CD4-positive, alpha-beta T cell treated with Interferon alpha-2 for 1 hour (primary cell): ENCODE measurements at regions not wholly inside any gene's neighbourhood (a gene's known extent, or its start where the extent isn't known, plus 50 kb on each side); places are given as distances from the start of the nearest gene placed in this dataset.
A peak's percentile ranks its signal among the peaks of the same experiment; 100 is the strongest.
"Not testable (repeated sequence)": the region's sequence is repeated elsewhere in the genome, so short reads cannot be mapped to it uniquely, and the experiment has no call there.

Experiments used
- DNase-seq, 2 donors: peaks; one replicate each; pipeline ENCODE4 v3.0.0-alpha.2; 2020 to 2022

DNA sequence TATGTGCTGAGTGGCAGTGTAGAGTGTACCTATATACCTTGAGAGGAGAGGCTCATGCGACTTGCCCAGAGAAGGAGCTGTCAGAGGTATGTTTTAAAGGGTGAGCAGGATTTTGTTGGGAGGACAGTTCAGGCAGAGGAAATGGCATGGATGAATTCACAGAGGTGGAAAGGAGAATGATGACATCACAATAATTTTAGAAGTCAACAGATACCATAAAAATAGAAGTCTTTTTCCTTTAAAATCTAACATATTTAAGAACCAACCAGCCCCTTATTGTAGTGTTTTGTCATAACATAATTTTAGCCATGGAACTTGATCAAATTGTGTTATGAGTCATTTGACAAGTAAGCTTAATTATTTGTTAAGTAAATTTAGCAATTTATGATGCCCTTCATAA is 538.1 kb upstream of the GYPC start:
- no peak for DNase-seq

- no peak for DNase-seq
These were observed 510.2 kb upstream of the GYPC start for GRCh38 chr2:126145752-126146151.

DNA sequence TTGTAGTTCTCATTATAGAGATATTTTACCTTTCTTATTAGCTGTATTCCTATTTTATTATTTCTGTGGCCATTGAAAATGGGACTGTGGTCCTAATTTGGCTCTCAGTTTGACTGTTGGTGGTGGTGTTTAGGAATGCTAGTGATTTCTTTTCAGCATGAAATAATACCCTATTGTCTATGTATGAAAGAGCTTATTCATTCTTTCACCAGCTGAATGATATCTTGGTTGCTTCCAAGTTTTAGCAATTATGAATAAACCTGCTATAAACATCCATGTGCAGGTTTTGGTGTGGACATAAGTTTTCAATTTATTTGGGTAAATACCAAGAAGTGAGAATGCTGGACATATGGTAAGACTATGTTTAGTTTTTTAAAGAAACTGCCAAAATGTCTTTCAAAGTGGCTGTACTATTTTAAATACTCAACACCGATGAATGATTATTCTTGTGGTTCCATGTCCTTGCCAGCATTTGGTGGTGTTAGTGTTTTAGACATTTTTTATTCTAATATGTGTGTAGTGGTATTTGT is 501.6 kb upstream of the GYPC start:
- no peak for DNase-seq

- DNase-seq = not testable (repeated sequence)
These were observed 495.0 kb upstream of the GYPC start for GRCh38 chr2:126160950-126161349.

DNA sequence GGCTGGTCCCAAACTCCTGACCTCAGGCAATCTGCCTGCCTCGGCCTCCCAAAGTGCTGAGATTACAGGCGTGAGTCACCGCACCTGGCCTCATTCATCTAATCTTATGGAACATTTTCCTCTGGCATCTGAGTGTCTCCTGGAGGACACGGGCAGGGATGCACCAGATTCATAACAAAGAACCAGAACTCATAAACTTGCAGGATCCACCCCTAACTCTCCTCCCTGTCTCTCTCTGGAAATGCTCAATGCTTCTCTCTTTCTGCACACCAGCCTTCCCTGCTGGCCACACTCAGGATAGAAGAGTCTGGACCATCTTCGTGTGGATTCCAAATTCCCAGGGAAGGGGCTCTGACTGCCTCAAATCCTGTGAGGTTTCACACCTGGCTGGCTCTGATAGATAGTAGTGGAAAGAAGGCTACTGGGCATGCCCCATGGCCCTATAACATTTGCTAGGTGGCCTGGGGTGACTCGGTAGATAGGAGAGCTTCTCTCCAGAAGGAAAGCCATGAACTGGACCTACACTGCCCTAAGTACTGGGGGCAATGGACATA is 483.2 kb upstream of the GYPC start:
- no peak for DNase-seq

DNA sequence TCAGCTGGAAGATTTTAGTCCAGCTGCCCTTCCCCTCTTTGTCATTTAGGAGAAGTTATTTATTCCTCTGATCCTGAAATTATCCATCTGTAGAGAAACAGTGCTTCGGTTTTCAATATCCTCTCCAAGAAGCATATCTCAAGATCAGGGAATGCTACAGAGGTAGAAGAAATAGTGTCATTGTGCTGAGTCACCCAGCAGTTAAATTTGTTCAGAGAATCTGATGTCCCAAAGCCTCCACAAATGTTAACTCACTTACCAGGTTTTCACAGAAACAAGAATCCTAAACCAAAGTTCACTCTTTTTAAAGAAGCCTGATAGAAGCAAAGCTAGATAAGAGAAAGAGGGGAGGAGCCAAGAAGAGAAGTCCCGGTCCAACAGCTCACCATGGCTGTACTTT is 480.7 kb upstream of the GYPC start:
- DNase-seq = no peak

- no peak for DNase-seq
These were observed 478.5 kb upstream of the GYPC start for GRCh38 chr2:126177479-126177878.

GRCh38 chr2:126187668-126188067 is 468.3 kb upstream of the GYPC start:
- no peak for DNase-seq

DNA sequence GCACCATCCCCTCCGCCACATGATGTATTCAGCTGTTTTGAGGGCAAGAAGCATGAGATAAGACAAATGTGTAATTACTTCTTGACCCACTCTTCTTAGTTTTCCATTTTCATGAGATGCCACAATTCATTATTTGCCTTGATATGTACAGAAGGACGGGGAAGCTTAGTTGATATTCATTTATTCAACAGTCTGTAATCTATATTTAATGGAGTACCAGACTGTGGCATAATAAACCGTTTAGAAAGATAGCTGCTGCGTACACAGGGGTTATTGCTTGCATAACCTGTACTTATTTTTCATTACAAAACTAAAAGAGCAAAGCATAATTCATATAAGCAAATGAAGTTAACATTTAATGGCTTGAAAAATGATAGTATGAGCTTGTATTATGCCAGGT is 466.4 kb upstream of the GYPC start:
- no peak for DNase-seq

DNA sequence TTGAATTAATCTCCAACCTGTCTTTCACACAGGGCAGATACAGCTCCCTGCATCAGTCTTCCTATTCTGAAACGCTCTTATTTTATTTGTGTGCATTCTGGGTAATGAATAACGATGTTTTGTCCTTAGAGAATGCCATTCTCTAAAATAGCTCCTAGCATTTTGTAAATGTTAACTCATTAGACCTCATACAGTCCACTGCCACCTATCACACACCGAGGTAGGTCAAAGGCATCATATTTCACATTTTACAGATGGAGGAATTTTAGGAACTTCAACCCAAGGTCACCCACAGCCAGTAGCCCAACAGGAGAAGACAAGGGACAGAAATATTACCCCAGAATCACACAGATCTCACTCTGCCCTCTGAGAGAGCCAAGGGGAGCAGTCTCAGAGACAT is 455.4 kb upstream of the GYPC start:
- DNase-seq = no peak

GRCh38 chr2:126208266-126208665 is 447.7 kb upstream of the GYPC start:
- DNase-seq = no peak

DNA sequence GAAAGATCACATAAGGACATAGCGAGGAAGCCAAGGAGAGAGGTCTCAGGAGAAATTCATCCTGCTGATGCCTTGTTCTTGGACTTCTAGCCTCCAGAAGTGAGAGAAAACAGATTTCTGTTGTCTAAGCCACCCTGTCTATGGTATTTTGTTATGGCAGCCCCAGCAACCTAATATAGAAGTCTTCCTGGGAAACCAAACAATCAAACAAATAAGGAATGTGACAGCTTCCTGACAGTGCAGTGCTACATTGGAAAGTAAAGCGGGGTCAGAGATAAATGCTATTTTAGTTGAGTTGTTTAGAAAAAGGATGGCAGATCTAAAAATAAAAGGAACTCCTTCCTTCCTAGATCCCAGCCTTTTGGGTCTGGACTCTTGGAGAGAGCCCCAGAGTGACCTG is 443.2 kb upstream of the GYPC start:
- no peak for DNase-seq

- no peak for DNase-seq
These were observed 436.9 kb upstream of the GYPC start for GRCh38 chr2:126219081-126219480.

- no peak for DNase-seq
These were observed 435.6 kb upstream of the GYPC start for GRCh38 chr2:126220331-126220730.

DNA sequence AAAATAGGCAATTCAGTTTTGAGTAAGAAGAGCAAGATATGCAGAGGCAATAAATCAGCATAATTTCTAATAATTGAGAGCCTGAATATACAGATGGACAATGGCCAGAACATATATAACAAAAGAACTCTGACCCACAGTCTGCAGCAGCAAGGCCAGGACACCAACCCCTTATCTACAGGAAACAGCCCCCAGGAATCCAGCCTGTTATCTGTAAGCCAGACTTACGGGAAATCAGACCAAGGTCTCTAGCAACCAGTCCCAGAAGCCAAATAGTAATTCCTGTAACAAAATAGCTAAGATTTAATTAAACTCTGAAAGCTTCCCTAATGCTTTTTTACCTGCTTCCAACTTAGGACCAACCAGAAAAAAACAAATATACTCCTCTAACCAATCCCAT is 434.5 kb upstream of the GYPC start:
- DNase-seq = no peak

GRCh38 chr2:126222278-126222677 is 433.7 kb upstream of the GYPC start:
- no peak for DNase-seq

DNA sequence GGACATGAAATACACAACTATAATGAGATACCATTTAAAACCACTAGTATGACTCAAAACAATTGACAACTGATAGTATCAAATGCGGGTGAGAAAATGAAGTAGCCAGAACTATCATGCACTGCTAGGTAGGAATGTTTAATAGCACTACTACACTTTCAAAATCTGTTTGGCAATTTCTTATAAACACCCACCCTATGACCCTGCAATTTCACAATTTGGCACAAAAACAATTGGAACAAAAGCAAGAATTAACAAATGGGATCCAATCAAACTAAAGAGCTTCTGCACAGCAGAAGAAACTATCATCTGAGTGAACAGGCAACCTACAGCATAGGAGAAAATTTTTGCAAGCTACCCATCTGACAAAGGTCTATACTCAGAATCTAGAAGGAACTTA is 431.2 kb upstream of the GYPC start:
- DNase-seq = no peak

DNA sequence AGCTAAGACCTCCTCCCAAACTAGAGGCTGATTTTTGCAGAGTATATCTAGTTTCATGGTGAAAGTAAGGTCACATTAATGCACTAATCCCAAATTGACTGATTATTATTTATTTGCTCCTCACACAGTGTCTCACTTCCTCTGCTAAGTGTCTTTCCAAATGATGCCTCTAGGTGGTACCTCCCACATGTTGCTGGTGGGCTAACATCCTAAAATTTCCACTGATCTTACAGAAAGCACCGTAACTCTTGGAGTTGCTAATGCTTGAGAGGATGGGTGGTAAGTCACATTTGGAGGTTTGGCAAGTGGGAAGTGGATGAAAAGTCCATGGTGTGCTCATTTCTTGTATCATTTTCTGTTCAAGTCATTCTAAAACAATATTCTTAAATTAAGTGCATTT is 428.7 kb upstream of the GYPC start:
- no peak for DNase-seq

DNA sequence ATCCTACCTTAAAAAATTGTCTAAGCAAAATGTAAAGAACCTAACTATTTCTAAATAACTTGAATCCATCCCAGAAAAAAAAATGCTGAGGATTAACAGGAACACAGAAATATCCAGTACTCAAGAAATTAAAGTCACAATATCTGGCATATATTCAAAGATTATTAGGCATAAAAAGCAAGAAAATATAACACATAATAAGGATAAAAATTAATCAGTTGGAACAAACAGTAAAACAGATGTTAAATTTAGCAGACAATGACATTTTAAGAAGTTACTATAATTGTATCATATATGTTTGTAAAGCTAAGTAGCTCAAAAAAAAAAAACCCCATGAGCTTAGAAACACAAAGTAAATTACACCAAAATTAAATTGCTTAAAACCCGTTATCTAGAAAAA is 427.4 kb upstream of the GYPC start:
- no peak for DNase-seq

DNA sequence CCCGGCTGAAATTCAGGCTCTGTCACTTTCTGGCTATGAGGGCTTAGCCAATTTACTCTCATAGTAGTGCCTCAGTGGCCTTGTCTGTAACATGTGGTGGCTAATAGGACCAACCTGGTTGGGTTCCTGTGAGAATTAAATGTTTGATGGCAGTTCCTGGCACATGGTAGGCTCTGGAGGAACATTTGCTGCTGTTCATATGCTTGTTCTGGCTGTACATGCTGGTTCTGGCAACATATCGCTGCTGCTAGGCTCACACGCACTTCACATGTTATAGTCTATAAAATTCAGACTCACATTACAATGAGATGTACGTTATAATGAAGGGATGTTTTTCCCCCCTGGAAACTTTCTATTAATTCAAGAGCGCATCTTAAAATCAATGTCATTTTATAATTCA is 417.7 kb upstream of the GYPC start:
- no peak for DNase-seq

- no peak for DNase-seq
These were observed 416.5 kb upstream of the GYPC start for GRCh38 chr2:126239320-126239955.

DNA sequence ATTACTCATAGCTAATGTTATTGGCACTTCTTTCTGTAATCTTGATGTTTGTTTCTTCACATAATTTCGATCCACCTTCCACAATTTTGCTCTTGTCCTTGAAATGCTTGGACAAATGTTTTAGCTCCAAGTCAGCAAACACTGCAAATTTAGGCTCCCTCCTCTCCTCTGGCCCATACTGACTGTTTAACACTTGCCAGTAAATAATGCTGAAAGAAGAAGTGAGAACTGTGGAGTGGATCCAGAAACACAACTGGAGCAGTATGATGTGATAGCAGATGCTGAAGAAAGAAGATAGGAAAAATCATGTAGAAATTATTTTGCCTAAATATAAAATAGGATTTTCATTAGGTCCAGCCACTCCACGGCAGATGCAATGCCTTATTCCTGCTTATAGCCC is 415.0 kb upstream of the GYPC start:
- no peak for DNase-seq

- no peak for DNase-seq
These were observed 414.5 kb upstream of the GYPC start for GRCh38 chr2:126241411-126241810.

- DNase-seq = peak in 1 of 2 donors; percentile 11
These were observed 411.0 kb upstream of the GYPC start for GRCh38 chr2:126244937-126245336.

DNA sequence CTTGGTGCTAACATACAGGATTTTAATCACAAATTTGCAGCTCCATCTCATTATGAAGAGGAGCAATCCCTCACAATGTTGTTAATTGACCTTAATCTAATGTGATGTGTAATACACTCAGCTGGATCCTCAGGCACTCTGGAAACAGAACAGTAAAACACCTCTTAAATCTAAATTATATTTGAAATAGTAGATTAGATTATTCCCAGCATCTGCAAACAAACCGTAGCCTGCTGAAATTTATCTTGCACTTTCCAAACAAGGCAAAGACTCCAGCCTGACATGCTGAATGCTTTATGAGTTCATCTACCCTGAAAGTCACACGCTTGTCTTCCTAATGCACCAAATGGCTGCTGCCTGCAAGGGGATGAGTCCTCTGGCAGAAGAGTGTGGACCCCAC is 402.3 kb upstream of the GYPC start:
- no peak for DNase-seq
